Iris pigment epithelial cell (primary cell): ENCODE measurements at regions not wholly inside any gene's neighbourhood (a gene's known extent, or its start where the extent isn't known, plus 50 kb on each side); places are given as distances from the start of the nearest gene placed in this dataset.
"Not testable (repeated sequence)": the region's sequence is repeated elsewhere in the genome, so short reads cannot be mapped to it uniquely, and the experiment has no call there.

Experiments
- DNase-seq: peaks from one replicate; pipeline ENCODE4 v3.0.0-alpha.2; 2011; ENCODE audit warnings: low read depth

- DNase-seq = no peak
These were observed 172.7 kb upstream of the CNOT2 start for GRCh38 chr12:70070494-70071007.

DNA sequence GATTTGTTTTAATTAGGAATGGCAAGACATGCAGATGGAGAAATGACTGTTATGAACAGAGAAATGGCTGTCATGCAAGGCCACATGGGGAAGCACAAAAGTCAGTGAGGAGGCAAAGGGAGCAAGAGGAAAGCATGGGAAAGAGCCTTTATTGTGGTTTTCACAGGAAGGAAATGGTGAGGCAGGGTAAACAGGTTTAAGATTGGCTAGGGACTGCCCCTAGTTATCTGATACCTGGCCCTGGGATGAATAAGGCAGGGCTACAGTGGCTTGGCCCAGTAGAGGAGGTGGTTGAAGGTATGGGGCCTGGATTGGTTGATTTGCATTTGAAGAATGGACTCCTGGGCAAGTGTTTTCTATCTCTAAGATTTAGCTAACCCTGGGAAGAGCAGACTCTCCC is 168.7 kb upstream of the CNOT2 start:
- DNase-seq = no peak

DNA sequence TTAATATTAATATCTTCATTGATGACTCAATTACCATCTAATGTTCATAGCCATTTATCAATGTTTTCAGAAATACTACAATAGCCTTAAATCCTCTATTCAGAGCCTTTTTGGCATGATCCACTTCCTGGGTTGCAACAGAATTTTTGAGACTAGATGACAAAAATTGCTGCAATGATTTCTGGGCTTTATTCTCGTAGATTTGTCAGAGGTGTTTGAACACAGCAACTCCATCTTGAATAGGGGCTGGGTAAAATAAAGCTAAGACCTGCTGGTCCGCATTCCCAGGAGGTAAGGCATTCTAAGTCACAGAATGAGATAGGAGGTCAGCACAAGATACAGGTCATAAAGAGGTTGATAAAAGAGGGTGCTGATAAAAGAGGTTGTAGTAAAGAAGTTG is 165.8 kb upstream of the CNOT2 start:
- no peak for DNase-seq

GRCh38 chr12:70078161-70078560 is 165.1 kb upstream of the CNOT2 start:
- no peak for DNase-seq

DNA sequence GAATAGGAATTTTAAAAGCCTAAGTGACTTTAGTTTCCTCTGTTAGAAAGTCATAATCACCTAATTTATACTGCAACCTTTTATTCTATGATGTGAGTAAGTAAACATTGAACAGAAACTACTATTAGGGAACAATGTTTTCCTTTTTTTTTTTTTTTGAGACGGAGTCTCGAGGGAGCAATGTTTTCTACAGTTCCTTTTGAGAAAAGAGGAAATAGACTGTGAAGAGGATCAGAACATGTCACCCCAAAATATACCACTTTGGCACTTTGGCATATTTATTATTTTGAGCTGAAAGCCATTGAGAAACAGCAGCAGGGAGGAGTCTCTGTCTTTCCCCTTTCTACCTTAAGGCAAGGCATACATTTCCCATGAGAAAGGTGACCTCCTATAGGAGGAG is 162.7 kb upstream of the CNOT2 start:
- DNase-seq = no peak

GRCh38 chr12:70082997-70083676 is 160.1 kb upstream of the CNOT2 start:
- DNase-seq = no peak

GRCh38 chr12:70083677-70084020 is 159.6 kb upstream of the CNOT2 start:
- no peak for DNase-seq

DNA sequence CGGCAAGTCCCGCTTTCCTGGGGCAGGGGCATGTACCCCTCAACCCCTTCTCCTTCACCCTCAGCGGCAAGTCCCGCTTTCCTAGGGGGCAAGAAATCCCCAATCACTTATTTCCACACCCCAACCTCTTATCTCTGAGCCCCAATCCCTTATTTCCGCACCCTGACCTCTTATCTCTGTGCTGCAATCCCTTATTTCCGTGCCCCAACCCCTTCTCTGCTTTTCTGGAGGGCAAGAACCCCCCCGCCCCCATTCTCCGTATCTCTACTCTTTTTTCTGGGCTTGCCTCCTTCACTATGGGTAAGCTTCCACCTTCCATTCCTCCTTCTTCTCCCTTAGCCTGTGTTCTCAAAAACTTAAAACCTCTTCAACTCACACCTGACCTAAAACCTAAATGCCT is 156.9 kb upstream of the CNOT2 start:
- not testable (repeated sequence) for DNase-seq

DNA sequence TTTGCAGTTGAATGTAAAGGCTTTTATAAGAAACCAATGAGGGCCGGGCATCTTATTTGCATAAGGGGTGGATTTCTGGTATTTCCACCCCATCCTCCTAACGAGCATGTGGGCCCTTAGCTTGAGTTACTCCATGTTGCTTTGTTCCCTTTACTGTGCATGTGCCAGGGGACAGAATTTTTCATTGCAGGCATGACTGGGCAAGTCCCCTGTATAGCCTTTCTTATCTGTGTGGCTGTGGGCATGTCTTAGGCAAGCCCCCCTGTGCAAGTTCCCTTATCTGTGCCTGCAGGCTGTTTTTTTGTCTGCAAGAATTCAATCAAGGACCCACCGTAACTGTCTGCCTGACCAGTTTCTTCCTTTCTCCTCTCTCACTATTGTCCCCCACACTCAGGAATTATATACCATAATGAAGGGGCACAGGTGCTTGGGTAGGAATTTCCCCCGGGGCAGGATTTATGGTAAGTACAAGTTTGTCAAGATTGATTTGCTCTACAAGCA is 152.2 kb upstream of the CNOT2 start:
- no peak for DNase-seq

DNA sequence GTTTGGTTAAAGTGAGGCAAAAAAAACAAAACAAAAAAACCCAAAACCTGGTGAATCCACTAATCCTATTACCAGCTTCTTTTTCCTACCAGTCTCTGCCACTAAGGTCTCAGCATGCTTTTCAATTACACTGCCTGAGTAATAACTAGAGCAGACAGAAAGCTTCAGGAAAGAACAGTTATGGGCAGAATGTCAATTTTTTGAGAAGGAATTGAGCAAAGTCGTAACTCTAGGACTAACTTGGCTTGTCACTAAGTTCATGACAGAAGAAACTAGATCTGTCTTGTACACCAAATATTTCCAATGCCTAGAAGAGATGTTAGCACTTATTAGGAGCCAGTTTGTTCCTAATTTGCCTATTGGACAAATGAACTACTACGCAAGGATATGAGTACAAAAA is 148.8 kb upstream of the CNOT2 start:
- DNase-seq = no peak

DNA sequence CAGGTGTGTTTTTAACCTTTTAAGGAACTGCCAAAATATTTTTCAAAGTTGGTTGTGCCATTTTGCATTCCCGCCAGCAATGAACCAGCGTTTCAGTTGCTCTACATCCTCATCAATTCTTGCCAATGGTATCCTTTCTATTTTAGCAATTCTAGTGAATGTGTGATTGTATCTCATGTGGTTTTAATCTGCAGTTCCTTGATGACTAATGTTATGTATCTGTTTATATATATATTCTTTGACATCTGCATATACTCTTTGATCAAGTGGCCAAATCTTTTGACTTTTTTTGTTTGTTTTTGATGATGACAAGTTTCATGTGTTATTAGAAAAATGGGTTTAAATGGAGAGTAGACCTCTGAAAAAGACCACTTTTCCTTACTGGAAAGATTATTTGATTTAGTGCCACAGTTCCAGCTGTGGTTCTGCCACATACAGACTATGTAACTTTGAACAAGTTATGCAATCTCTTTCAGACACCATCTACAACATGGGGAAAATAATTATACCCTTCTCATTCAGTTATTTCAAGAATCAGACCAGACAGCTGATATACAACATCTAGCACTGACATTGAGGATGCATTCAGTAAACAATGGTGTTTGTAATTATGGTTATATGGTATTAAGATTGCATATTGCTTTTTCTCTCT is 146.3 kb upstream of the CNOT2 start:
- DNase-seq = no peak

DNA sequence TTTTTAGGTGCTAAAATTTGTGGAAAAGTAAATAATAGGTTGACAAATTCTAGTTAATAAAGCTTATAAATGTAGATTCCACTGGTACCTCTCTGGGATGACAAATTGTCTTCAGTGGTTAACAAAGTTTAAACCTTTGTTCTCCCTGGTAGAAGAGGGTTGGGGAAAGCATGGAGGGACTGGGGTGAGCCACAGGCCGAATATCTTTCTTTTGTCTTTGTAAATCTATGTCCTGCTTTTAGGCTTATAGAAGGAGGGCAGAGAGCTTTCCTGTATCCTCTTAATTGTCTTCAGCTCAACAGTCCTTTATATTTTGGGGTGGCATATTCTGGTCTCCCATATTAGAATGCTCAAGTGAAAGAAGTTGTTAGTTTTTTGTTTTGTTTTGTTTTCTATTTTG is 142.2 kb upstream of the CNOT2 start:
- DNase-seq = no peak

DNA sequence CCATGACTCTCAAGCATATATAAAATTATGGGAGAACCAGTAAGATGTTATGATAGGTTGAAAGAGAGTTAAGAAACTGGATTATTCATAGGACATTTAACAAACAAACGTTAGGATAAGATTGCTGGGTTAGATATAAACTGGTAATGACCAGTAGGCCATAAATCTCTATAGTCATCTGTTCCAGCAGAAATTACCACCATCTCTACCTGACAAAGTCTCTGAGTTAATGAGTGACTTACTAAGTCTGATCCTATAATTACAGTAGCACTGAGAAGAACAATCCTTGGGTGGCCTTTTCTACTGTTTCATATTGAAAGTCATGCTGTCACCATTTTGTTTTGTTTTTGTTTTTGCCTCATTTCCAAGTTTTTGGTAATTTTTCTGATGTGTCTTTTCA is 136.9 kb upstream of the CNOT2 start:
- DNase-seq = no peak

DNA sequence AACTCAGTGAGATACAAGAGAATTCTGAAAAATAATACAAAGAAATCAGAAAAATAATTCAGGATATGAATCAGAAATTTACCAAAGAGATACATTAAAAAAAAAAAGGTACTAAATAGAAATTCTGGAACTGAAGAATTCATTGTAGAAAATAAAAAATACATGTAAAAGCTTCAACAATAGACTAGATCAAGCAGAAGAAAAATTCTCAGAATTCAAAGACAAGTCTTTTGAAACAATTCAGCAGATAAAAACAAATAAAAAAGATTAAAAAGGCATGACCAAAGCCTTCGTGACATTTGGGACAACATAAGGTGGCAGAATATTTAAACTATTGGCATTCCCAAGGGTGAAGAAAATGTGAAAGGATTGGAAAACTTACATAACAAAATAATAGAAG is 133.1 kb upstream of the CNOT2 start:
- DNase-seq = no peak

- DNase-seq = no peak
These were observed 125.6 kb upstream of the CNOT2 start for GRCh38 chr12:70117670-70118069.

DNA sequence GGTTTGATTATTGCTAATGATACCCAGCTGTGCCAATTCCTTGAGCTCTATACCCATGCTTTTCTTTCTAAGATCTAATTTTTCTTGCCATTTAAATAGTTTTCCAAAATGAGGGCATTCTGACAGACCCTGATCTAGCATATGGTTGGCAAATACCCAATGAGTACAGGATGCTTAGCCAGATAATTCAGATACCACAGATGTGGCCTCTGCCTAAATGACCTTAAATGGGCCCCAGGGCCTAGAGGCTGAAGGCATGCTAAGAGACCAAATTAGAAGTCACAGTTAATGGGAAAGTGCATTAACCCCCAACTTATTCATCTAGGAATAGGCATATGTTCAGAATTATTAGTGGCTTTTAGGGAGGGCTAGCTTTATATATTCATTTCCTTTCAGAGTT is 122.3 kb upstream of the CNOT2 start:
- DNase-seq = no peak

DNA sequence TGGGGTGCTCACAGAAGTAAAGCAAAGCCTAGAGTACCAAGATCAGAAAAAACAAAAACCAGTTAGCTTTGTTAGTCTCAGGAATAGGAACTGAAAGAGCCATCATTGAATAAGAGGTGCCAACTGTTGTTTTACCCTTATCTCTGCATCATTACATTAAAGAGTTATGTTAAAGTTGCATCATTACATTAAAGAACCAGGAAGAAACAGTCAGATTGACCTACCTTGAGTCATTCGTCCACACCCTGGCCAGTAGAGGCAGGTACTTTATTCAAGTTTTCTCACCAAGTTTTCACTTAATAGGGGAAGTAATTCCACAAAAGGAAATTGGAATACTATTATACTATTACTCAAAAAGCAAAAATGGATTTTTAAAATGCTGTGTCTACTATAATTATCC is 121.7 kb upstream of the CNOT2 start:
- no peak for DNase-seq

- no peak for DNase-seq
These were observed 120.4 kb upstream of the CNOT2 start for GRCh38 chr12:70122804-70123203.

DNA sequence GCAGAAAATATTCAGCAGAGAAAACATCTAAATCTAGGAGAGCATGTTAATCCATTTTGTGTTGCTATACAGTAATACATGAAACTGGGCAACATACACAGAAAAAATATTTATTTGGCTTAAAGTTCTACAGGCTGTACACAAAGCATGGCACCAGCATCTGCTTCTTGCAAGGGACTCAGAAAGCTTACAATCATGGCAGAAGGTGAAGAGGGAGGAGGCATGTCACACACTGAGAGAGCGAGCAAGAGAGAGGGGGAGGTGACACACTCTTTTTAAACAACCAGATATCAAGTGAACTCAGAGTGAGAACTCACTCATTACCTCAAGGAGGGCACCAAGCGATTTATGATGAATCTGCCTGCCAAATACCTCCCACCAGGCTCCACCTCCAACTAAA is 94.2 kb upstream of the CNOT2 start:
- DNase-seq = no peak

GRCh38 chr12:70149665-70150064 is 93.6 kb upstream of the CNOT2 start:
- no peak for DNase-seq

DNA sequence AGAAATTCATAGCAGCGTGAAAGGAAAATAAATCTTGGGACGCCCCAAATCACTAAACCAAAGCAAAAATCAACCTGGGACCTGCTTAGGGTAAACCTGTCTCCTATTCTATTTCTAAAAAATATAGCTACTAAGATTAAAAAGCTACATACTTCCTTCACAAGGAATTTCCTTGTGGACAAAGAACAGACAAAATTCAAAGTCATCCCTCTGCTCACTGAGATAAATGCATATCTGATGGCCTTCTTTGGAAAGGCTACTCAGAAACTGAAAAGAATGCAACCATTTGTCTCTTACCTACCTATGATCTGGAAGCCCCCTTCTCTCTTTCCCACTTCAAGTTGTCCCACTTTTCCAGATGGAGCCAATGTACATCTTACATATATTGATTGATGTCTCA is 93.0 kb upstream of the CNOT2 start:
- DNase-seq = no peak

- no peak for DNase-seq
These were observed 91.2 kb upstream of the CNOT2 start for GRCh38 chr12:70151993-70152392.

- DNase-seq = no peak
These were observed 89.1 kb upstream of the CNOT2 start for GRCh38 chr12:70154087-70154638.
